ENCODE measurements at regions not wholly inside any gene's neighbourhood (a gene's known extent, or its start where the extent isn't known, plus 50 kb on each side); places are given as distances from the start of the nearest gene placed in this dataset.

- Histone ChIP-seq H3K9me3 (no peaks in the 10 kb centered on the region), H3K4me3 (no peak overlapping the region), H3K36me3 (no peaks in the 10 kb centered on the region), H3K27ac (no peak overlapping the region), H3K4me1 (no peaks in the 10 kb centered on the region), H3K27me3 (ENCODE audit: low read depth) (no peaks in the 10 kb centered on the region)
- intact Hi-C loops (cut with DNase I), result no loop called here
- no peak for ATAC-seq
- DNase-seq, result no peak
- TF ChIP-seq, protein P1, sequence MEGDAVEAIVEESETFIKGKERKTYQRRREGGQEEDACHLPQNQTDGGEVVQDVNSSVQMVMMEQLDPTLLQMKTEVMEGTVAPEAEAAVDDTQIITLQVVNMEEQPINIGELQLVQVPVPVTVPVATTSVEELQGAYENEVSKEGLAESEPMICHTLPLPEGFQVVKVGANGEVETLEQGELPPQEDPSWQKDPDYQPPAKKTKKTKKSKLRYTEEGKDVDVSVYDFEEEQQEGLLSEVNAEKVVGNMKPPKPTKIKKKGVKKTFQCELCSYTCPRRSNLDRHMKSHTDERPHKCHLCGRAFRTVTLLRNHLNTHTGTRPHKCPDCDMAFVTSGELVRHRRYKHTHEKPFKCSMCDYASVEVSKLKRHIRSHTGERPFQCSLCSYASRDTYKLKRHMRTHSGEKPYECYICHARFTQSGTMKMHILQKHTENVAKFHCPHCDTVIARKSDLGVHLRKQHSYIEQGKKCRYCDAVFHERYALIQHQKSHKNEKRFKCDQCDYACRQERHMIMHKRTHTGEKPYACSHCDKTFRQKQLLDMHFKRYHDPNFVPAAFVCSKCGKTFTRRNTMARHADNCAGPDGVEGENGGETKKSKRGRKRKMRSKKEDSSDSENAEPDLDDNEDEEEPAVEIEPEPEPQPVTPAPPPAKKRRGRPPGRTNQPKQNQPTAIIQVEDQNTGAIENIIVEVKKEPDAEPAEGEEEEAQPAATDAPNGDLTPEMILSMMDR (IDR thresholded peaks at IDR 0.05), result no peak
Observed at GRCh38 chr19:30135797-30136196, 193.8 kb downstream of the URI1 start.

- intact Hi-C loops (cut with DNase I), result no loop called here
- H3K9me3 ChIP-seq, result no peaks in the 10 kb centered on the region
- H3K4me3 ChIP-seq, result no peak overlapping the region
- H3K27ac ChIP-seq, result no peak overlapping the region
- H3K4me1 ChIP-seq, result no peaks in the 10 kb centered on the region
- ATAC-seq (no peak), DNase-seq (no peak)
- TF ChIP-seq, protein P1 (IDR thresholded peaks at IDR 0.05), result no peak
- H3K27me3 ChIP-seq (ENCODE audit: low read depth), result no peaks in the 10 kb centered on the region
- H3K36me3 ChIP-seq, result no peaks in the 10 kb centered on the region
Observed at GRCh38 chr19:30136611-30137195, 194.7 kb downstream of the URI1 start.

DNA sequence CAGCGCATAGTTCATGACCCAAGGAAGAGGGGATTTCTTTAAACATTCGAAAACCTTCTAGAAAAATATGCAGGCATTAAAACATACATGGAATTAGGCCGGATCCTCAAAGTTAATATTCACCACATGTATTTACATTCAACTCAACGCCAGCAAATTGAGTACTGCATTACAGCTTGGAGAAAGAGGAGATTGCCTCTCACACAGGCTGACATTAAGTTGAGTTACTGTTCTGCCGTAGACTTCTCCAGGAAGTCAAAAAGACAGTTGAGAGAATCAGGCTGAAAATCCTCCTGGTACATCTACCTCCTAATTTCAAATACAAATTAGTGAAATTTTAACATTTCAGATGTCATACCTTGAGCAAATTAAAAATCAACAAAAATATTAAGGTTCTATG, 195.7 kb downstream of the URI1 start:
- H3K27ac ChIP-seq, result no peak overlapping the region
- H3K27me3 ChIP-seq (ENCODE audit: low read depth), result no peaks in the 10 kb centered on the region
- TF ChIP-seq, protein P1 (IDR thresholded peaks at IDR 0.05), result no peak
- intact Hi-C loops (cut with DNase I), result no loop called here
- no peak for ATAC-seq
- no peak for DNase-seq
- no peaks in the 10 kb centered on the region for H3K36me3 ChIP-seq
- no peaks in the 10 kb centered on the region for H3K9me3 ChIP-seq
- H3K4me1 ChIP-seq, result no peaks in the 10 kb centered on the region
- H3K4me3 ChIP-seq, result no peak overlapping the region

- TF ChIP-seq, protein P1 (IDR thresholded peaks at IDR 0.05), result no peak
- DNase-seq (no peak), ATAC-seq (no peak)
- H3K27ac ChIP-seq, result no peak overlapping the region
- no peaks in the 10 kb centered on the region for H3K36me3 ChIP-seq
- H3K27me3 ChIP-seq (ENCODE audit: low read depth), result no peaks in the 10 kb centered on the region
- H3K9me3 ChIP-seq, result no peaks in the 10 kb centered on the region
- no peak overlapping the region for H3K4me3 ChIP-seq
- intact Hi-C loops (cut with DNase I), result no loop called here
- H3K4me1 ChIP-seq, result no peaks in the 10 kb centered on the region
Observed at GRCh38 chr19:30144242-30144758, 202.3 kb downstream of the URI1 start.

GRCh38 chr19:30144802-30145201, 202.8 kb downstream of the URI1 start:
- no peaks in the 10 kb centered on the region for H3K27me3 ChIP-seq (ENCODE audit: low read depth)
- no peak overlapping the region for H3K4me3 ChIP-seq
- no peaks in the 10 kb centered on the region for H3K4me1 ChIP-seq
- no peaks in the 10 kb centered on the region for H3K9me3 ChIP-seq
- no peak overlapping the region for H3K27ac ChIP-seq
- no peaks in the 10 kb centered on the region for H3K36me3 ChIP-seq
- ATAC-seq, result no peak
- DNase-seq, result no peak
- intact Hi-C loops (cut with DNase I), result no loop called here
- TF ChIP-seq, protein P1 (IDR thresholded peaks at IDR 0.05), result no peak

Data from lower lobe of right lung (tissue), 2 donors.